ENCODE measurements at regions not wholly inside any gene's neighbourhood (a gene's known extent, or its start where the extent isn't known, plus 50 kb on each side); places are given as distances from the start of the nearest gene placed in this dataset.

- no peak for TF ChIP-seq RARB (CRISPR knock-in tag; IDR thresholded peaks at IDR 0.05)
- TF ChIP-seq BACH2 (CRISPR knock-in tag; IDR thresholded peaks at IDR 0.05; ENCODE audit: borderline replicate concordance) = no peak
- no peak for ATAC-seq
Measured at GRCh38 chr3:163891771-163892170, 1186.5 kb downstream of the SI start.

DNA sequence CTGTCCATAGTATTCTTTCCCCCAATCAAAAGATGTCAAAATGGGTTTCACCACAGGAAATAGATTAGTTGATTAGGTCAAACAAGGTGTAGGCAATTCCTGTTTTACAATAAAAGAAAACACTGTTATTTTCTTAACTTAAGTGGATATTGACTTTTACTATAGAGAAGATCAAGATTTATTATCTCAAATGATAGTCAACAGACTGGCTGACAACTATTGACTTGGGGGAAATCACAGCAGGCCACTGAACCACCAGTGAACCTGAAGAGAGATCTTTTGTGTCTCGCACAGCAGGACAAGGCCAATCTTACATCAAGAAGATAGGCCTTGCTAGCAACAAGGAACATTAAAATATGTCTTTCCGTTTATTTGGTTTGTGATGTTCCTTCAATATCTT lies 1187.6 kb downstream of the SI start:
- no peak for ATAC-seq
- TF ChIP-seq CSDC2 (CRISPR knock-in tag; IDR thresholded peaks at IDR 0.05) (no peak), ZFP30 (CRISPR knock-in tag; IDR thresholded peaks at IDR 0.05) (no peak), BACH2 (CRISPR knock-in tag; IDR thresholded peaks at IDR 0.05; ENCODE audit: borderline replicate concordance) (no peak), GLIS3 (CRISPR knock-in tag; IDR thresholded peaks at IDR 0.05) (no peak), SNAI2 (CRISPR knock-in tag; IDR thresholded peaks at IDR 0.05) (no peak), ZNF565 (CRISPR knock-in tag; conservative IDR thresholded peaks at IDR 0.05; ENCODE audit: low read depth) (no peak), TCF4 (CRISPR knock-in tag; IDR thresholded peaks at IDR 0.05; ENCODE audit: borderline replicate concordance) (no peak), ZFP3 (CRISPR knock-in tag; IDR thresholded peaks at IDR 0.05) (no peak)
- TF ChIP-seq, protein P1, sequence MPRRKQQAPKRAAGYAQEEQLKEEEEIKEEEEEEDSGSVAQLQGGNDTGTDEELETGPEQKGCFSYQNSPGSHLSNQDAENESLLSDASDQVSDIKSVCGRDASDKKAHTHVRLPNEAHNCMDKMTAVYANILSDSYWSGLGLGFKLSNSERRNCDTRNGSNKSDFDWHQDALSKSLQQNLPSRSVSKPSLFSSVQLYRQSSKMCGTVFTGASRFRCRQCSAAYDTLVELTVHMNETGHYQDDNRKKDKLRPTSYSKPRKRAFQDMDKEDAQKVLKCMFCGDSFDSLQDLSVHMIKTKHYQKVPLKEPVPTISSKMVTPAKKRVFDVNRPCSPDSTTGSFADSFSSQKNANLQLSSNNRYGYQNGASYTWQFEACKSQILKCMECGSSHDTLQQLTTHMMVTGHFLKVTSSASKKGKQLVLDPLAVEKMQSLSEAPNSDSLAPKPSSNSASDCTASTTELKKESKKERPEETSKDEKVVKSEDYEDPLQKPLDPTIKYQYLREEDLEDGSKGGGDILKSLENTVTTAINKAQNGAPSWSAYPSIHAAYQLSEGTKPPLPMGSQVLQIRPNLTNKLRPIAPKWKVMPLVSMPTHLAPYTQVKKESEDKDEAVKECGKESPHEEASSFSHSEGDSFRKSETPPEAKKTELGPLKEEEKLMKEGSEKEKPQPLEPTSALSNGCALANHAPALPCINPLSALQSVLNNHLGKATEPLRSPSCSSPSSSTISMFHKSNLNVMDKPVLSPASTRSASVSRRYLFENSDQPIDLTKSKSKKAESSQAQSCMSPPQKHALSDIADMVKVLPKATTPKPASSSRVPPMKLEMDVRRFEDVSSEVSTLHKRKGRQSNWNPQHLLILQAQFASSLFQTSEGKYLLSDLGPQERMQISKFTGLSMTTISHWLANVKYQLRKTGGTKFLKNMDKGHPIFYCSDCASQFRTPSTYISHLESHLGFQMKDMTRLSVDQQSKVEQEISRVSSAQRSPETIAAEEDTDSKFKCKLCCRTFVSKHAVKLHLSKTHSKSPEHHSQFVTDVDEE (CRISPR knock-in tag; IDR thresholded peaks at IDR 0.05) = no peak

GRCh38 chr3:163879172-163879571 lies 1199.1 kb downstream of the SI start:
- ATAC-seq = no peak
- TF ChIP-seq OSR1 (CRISPR knock-in tag; IDR thresholded peaks at IDR 0.05) (no peak), ZNF565 (CRISPR knock-in tag; conservative IDR thresholded peaks at IDR 0.05; ENCODE audit: low read depth) (no peak), RARB (CRISPR knock-in tag; IDR thresholded peaks at IDR 0.05) (no peak), SNAI2 (CRISPR knock-in tag; IDR thresholded peaks at IDR 0.05) (no peak), ZFP30 (CRISPR knock-in tag; IDR thresholded peaks at IDR 0.05) (no peak), POU6F1 (CRISPR knock-in tag; IDR thresholded peaks at IDR 0.05; ENCODE audit: borderline replicate concordance, low read depth) (no peak), ZNF70 (CRISPR knock-in tag; IDR thresholded peaks at IDR 0.05) (no peak), ZC3H10 (CRISPR knock-in tag; IDR thresholded peaks at IDR 0.05) (no peak), ISL1 (CRISPR knock-in tag; IDR thresholded peaks at IDR 0.05) (no peak), PATZ1 (CRISPR knock-in tag; IDR thresholded peaks at IDR 0.05; ENCODE audit: borderline replicate concordance) (no peak), ZFP3 (CRISPR knock-in tag; IDR thresholded peaks at IDR 0.05) (no peak), CSDC2 (CRISPR knock-in tag; IDR thresholded peaks at IDR 0.05) (no peak), TCF4 (CRISPR knock-in tag; IDR thresholded peaks at IDR 0.05; ENCODE audit: borderline replicate concordance) (no peak)
- TF ChIP-seq, protein P1 (CRISPR knock-in tag; IDR thresholded peaks at IDR 0.05) = no peak
- TF ChIP-seq, protein P2, sequence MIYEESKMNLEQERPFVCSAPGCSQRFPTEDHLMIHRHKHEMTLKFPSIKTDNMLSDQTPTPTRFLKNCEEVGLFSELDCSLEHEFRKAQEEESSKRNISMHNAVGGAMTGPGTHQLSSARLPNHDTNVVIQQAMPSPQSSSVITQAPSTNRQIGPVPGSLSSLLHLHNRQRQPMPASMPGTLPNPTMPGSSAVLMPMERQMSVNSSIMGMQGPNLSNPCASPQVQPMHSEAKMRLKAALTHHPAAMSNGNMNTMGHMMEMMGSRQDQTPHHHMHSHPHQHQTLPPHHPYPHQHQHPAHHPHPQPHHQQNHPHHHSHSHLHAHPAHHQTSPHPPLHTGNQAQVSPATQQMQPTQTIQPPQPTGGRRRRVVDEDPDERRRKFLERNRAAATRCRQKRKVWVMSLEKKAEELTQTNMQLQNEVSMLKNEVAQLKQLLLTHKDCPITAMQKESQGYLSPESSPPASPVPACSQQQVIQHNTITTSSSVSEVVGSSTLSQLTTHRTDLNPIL (CRISPR knock-in tag; IDR thresholded peaks at IDR 0.05; ENCODE audit: low read depth) = no peak

DNA sequence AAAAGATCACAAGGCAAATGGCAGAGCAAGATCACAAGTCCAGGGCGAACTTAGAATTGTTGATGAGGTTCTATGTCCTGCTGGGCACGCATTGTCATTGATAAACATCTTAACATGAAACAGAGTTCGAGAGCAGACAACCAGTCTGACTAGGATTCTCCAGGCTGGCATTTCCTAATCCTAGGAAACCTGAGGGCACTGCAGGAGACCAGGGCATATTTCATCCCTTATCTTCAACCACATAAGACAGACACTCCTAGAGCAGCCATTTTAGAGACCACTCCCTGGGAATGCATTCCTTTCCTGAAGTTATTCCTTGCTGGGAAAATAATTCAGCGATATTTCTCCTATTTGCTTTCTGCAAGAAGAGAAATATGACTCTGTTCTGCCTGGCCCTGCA lies 1199.9 kb downstream of the SI start:
- no peak for ATAC-seq
- TF ChIP-seq GLIS3 (CRISPR knock-in tag; IDR thresholded peaks at IDR 0.05) (no peak), PATZ1 (CRISPR knock-in tag; IDR thresholded peaks at IDR 0.05; ENCODE audit: borderline replicate concordance) (no peak), POU6F1 (CRISPR knock-in tag; IDR thresholded peaks at IDR 0.05; ENCODE audit: borderline replicate concordance, low read depth) (no peak), ZFP30 (CRISPR knock-in tag; IDR thresholded peaks at IDR 0.05) (no peak), BACH2 (CRISPR knock-in tag; IDR thresholded peaks at IDR 0.05; ENCODE audit: borderline replicate concordance) (no peak), ZNF565 (CRISPR knock-in tag; conservative IDR thresholded peaks at IDR 0.05; ENCODE audit: low read depth) (no peak), CSDC2 (CRISPR knock-in tag; IDR thresholded peaks at IDR 0.05) (no peak), TOX (CRISPR knock-in tag; IDR thresholded peaks at IDR 0.05; ENCODE audit: borderline replicate concordance) (no peak)
